Muscle layer of duodenum (tissue), 2 donors: ENCODE measurements at regions not wholly inside any gene's neighbourhood (a gene's known extent, or its start where the extent isn't known, plus 50 kb on each side); places are given as distances from the start of the nearest gene placed in this dataset.
"Not testable (repeated sequence)": the region's sequence is repeated elsewhere in the genome, so short reads cannot be mapped to it uniquely, and the experiment has no call there.

ENCODE experiments used
- H3K27ac ChIP-seq: one replicate; pipeline ENCODE4 v1.7.0; 2013; ENCODE audit warnings: mild to moderate bottlenecking, low read length
- H3K27me3 ChIP-seq: one replicate; pipeline ENCODE4 v1.7.0; 2013; ENCODE audit warnings: low read depth, mild to moderate bottlenecking, control low read depth, low read length
- H3K36me3 ChIP-seq, 2 donors: one replicate each; pipeline ENCODE4 v1.7.0; 2013; ENCODE audit warnings: low read length in 2 of 2, control low read depth in 1 of 2, mild to moderate bottlenecking in 1 of 2; ENCODE audit not compliant: insufficient read depth in 2 of 2, control insufficient read depth in 1 of 2
- H3K4me1 ChIP-seq, 2 donors: one replicate each; pipeline ENCODE4 v1.7.0; 2013; ENCODE audit warnings: low read length in 2 of 2, mild to moderate bottlenecking in 2 of 2, control low read depth in 1 of 2, moderate library complexity in 1 of 2; ENCODE audit not compliant: insufficient read depth in 2 of 2, control insufficient read depth in 1 of 2
- H3K4me3 ChIP-seq, 2 donors: one replicate each; pipeline ENCODE4 v1.7.0; 2013; ENCODE audit warnings: low read length in 2 of 2, low read depth in 1 of 2, mild to moderate bottlenecking in 1 of 2
- H3K9me3 ChIP-seq, 2 donors: one replicate each; pipeline ENCODE4 v1.7.0; 2013; ENCODE audit warnings: low read length in 2 of 2, control low read depth in 1 of 2, mild to moderate bottlenecking in 1 of 2; ENCODE audit not compliant: control insufficient read depth in 1 of 2
- donor health status: healthy.

DNA sequence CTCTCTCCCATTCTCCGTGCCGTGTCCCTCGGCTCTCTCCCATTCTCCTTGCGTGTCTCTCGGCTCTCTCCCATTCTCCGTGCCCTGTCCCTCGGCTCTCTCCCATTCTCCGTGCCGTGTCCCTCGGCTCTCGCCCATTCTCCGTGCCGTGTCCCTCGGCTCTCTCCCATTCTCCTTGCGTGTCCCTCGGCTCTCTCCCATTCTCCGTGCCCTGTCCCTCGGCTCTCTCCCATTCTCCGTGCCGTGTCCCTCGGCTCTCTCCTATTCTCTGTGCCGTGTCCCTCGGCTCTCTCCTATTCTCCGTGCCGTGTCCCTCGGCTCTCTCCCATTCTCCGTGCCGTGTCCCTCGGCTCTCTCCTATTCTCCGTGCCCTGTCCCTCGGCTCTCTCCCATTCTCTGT, 94.6 kb upstream of the FRG1 start:
- H3K4me3 ChIP-seq, H3K4me1 ChIP-seq, H3K27ac ChIP-seq, H3K27me3 ChIP-seq, H3K36me3 ChIP-seq, H3K9me3 ChIP-seq: not testable (repeated sequence)

DNA sequence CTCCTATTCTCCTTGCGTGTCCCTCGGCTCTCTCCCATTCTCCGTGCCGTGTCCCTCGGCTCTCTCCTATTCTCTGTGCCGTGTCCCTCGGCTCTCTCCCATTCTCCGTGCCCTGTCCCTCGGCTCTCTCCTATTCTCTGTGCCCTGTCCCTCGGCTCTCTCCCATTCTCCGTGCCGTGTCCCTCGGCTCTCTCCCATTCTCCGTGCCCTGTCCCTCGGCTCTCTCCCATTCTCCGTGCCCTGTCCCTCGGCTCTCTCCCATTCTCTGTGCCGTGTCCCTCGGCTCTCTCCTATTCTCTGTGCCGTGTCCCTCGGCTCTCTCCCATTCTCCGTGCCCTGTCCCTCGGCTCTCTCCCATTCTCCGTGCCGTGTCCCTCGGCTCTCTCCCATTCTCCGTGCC, 94.1 kb upstream of the FRG1 start:
- not testable (repeated sequence) for H3K4me3 ChIP-seq, H3K27ac ChIP-seq, H3K9me3 ChIP-seq, H3K4me1 ChIP-seq, H3K27me3 ChIP-seq, H3K36me3 ChIP-seq

DNA sequence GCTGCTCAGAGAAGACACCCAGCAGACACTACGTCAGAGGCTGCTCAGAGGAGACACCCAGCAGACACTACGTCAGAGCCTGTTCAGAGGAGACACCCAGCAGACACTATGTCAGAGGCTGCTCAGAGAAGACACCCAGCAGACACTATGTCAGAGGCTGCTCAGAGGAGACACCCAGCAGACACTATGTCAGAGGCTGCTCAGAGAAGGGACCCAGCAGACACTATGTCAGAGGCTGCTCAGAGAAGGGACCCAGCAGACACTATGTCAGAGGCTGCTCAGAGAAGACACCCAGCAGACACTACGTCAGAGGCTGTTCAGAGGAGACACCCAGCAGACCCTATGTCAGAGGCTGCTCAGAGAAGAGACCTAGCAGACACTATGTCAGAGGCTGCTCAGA, 92.0 kb upstream of the FRG1 start:
- H3K4me3 ChIP-seq, H3K27me3 ChIP-seq, H3K9me3 ChIP-seq, H3K27ac ChIP-seq, H3K36me3 ChIP-seq, H3K4me1 ChIP-seq: not testable (repeated sequence)

- Histone ChIP-seq H3K4me3 (no peak overlapping the region), H3K36me3 (peaks cover 0 to 8% of the 10 kb centered on the region in 2 donors), H3K9me3 (peaks cover 0 to 4% of the 10 kb centered on the region in 2 donors), H3K27me3 (no peaks in the 10 kb centered on the region), H3K27ac (no peak overlapping the region), H3K4me1 (no peaks in the 10 kb centered on the region)
These were observed 90.3 kb upstream of the FRG1 start for GRCh38 chr4:189850239-189850856.

- Histone ChIP-seq H3K27ac (no peak overlapping the region), H3K9me3 (peaks cover 0 to 4% of the 10 kb centered on the region in 2 donors), H3K36me3 (peaks cover 0 to 8% of the 10 kb centered on the region in 2 donors), H3K4me1 (no peaks in the 10 kb centered on the region), H3K4me3 (no peak overlapping the region), H3K27me3 (no peaks in the 10 kb centered on the region)
These were observed 82.2 kb upstream of the FRG1 start for GRCh38 chr4:189858435-189858834.

DNA sequence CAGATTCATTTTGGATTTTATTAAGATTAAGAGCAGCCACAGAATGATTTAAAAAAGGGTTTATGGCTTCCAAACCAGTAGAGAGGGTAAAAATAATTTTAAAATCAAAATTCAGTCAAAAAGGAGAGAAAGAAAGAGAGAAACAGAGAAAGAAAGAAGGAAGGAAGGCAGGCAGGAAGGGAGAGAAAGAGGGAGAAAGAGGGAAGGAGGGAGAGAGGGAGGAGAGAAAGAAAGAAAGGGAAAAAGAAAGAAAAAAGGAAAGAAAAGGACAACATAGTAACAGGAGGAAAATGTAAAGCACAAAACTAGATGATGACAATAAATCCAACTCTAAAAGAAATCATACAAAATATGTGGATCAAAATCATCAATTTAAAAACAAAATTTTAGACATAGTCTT, 79.6 kb upstream of the FRG1 start:
- H3K36me3 ChIP-seq = no peaks in the 10 kb centered on the region
- no peaks in the 10 kb centered on the region for H3K4me1 ChIP-seq
- no peak overlapping the region for H3K27ac ChIP-seq
- H3K4me3 ChIP-seq = no peak overlapping the region
- H3K9me3 ChIP-seq = no peaks in the 10 kb centered on the region
- H3K27me3 ChIP-seq = no peaks in the 10 kb centered on the region

- Histone ChIP-seq H3K9me3 (no peaks in the 10 kb centered on the region), H3K27ac (no peak overlapping the region), H3K36me3 (no peaks in the 10 kb centered on the region), H3K4me3 (no peak overlapping the region), H3K27me3 (no peaks in the 10 kb centered on the region), H3K4me1 (no peaks in the 10 kb centered on the region)
These were observed 71.4 kb upstream of the FRG1 start for GRCh38 chr4:189869236-189869635.

DNA sequence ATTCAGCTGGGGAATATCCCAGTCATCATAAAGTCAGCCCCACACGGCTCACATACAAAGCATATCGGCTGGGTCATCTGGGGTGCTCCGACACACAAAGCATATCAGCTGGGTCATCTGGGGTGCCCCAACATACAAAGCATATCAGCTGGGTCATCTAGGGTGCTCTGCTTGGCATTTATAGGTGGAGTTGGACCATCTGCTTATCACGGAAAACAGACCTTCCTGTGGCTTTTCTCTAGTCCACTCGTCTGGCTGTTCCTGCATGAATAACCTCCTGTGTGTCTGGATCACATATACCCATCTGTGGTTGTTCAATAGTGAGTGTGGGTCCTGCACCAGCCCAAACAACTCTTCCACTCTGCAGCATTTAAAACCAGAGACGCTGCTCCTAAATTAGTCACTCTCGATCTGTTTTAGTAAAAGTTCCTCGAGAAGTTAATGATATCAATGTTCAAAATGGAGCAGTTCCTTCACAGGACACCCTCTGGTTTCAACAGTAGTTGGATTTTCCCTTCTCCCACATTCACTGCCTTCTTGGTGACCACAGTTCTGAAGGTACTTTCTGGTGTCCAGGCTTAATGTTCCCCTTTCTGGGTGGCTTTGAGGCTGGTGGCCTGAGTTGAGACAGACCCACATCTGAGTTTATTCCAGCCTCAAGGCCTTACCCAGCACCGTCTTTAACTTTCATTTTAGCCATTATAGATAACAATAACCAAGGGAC, 70.0 kb upstream of the FRG1 start:
- Histone ChIP-seq H3K36me3 (no peaks in the 10 kb centered on the region), H3K27ac (no peak overlapping the region), H3K4me1 (no peaks in the 10 kb centered on the region), H3K4me3 (no peak overlapping the region), H3K9me3 (no peaks in the 10 kb centered on the region), H3K27me3 (no peaks in the 10 kb centered on the region)

GRCh38 chr4:189874591-189874990, 66.1 kb upstream of the FRG1 start:
- no peaks in the 10 kb centered on the region for H3K9me3 ChIP-seq
- no peak overlapping the region for H3K27ac ChIP-seq
- no peaks in the 10 kb centered on the region for H3K27me3 ChIP-seq
- no peak overlapping the region for H3K4me3 ChIP-seq
- H3K4me1 ChIP-seq = no peaks in the 10 kb centered on the region
- H3K36me3 ChIP-seq = no peaks in the 10 kb centered on the region

DNA sequence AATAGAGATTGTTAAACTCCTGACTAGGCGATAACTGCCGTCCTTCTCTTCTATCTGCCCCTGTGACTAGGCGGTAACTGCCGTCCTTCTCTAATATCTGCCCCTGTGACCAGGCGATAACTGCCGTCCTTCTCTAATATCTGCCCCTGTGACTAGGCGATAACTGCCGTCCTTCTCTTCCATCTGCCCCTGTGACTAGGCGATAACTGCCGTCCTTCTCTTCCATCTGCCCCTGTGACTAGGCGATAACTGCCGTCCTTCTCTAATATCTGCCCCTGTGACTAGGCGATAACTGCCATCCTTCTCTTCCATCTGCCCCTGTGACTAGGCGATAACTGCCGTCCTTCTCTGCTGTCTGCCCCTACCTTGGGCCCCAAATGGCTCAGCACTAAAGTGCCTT, 59.5 kb upstream of the FRG1 start:
- H3K9me3 ChIP-seq, H3K4me3 ChIP-seq, H3K27me3 ChIP-seq: not testable (repeated sequence)

DNA sequence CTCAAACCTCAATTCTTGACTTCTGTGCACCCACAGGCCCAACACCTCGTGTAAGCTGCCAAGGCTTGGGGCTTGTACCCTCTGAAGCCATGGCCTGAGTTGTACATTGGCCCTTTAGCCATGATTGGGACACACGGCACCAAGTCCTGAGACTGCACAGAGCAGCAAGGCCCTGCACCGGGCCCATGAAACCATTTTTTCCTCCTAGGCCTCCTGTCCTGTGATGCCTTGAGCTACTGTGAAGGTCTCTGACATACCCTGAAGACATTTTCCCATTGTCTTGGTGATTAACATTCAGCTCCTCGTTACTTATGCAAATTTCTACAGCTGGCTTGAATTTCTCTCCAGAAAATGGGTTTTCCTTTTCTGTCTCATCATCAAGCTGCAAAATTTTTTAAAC, 52.3 kb upstream of the FRG1 start:
- H3K4me1 ChIP-seq, H3K9me3 ChIP-seq, H3K27ac ChIP-seq, H3K27me3 ChIP-seq, H3K36me3 ChIP-seq, H3K4me3 ChIP-seq: not testable (repeated sequence)

More for the DNA sequence above, 59.5 kb upstream of the FRG1 start:
- not testable (repeated sequence) for H3K36me3 ChIP-seq, H3K4me1 ChIP-seq, H3K27ac ChIP-seq
